Stomach (tissue), 4 donors: ENCODE measurements at regions not wholly inside any gene's neighbourhood (a gene's known extent, or its start where the extent isn't known, plus 50 kb on each side); places are given as distances from the start of the nearest gene placed in this dataset.

Experiments
- CTCF ChIP-seq, 7 experiments: fragments of 450-650 bp in 4 of 7; fragments of 200-600 bp in 3 of 7; sonication (generic) in 3 of 7; IDR thresholded peaks; one replicate each; pipeline ENCODE4 v1.5.1; 2016 to 2019; ENCODE audit warnings: antibody characterized with exemption in 7 of 7, control low read depth in 2 of 7, mild to moderate bottlenecking in 1 of 7
- POLR2A ChIP-seq, 4 donors: fragments of 450-650 bp; IDR thresholded peaks; one replicate each; pipeline ENCODE4 v1.6.1; 2016; ENCODE audit warnings: antibody characterized with exemption in 4 of 4, control low read depth in 2 of 4, mild to moderate bottlenecking in 1 of 4, moderate library complexity in 1 of 4

- TF ChIP-seq CTCF (IDR thresholded peaks at IDR 0.05): no peak
- TF ChIP-seq POLR2A (IDR thresholded peaks at IDR 0.05): no peak
Observed at GRCh38 chr6:27556406-27556805, 83.5 kb upstream of the ZNF184 start.
